ENCODE measurements at regions not wholly inside any gene's neighbourhood (a gene's known extent, or its start where the extent isn't known, plus 50 kb on each side); places are given as distances from the start of the nearest gene placed in this dataset.

GRCh38 chr4:144589512-144589911 lies 56.4 kb upstream of the HHIP start:
- Histone ChIP-seq H2BK20ac (ENCODE audit: low read depth, low read length, poor library complexity, severe bottlenecking) (no peak overlapping the region), H3K4me1 (ENCODE audit: insufficient read depth, low read length) (no peaks in the 10 kb centered on the region), H2BK120ac (ENCODE audit: low read depth, low read length, poor library complexity, severe bottlenecking) (no peak overlapping the region), H4K91ac (ENCODE audit: insufficient read length, low read depth, low read length) (no peak overlapping the region), H3K14ac (ENCODE audit: insufficient read depth, low read length) (no peak overlapping the region), H2BK12ac (ENCODE audit: insufficient read length, low read depth, low read length) (no peak overlapping the region), H3K4ac (ENCODE audit: low read depth, low read length) (no peak overlapping the region), H3K9ac (ENCODE audit: extremely low read depth, insufficient read length, low read length) (no peak overlapping the region), H3K27ac (ENCODE audit: insufficient read length, low read depth, low read length) (no peak overlapping the region), H3K79me2 (ENCODE audit: insufficient read depth, low read length) (no peaks in the 10 kb centered on the region), H3K23me2 (ENCODE audit: insufficient read length, low read depth, low read length, poor library complexity, severe bottlenecking) (no peaks in the 10 kb centered on the region), H4K20me1 (ENCODE audit: control insufficient read depth, insufficient read depth, insufficient read length) (no peaks in the 10 kb centered on the region), H3K18ac (ENCODE audit: insufficient read length, low read depth, low read length) (no peak overlapping the region), H4K5ac (ENCODE audit: insufficient read length, low read depth, low read length) (no peak overlapping the region), H3K23ac (ENCODE audit: insufficient read length, low read depth, low read length) (no peak overlapping the region), H2BK15ac (ENCODE audit: low read depth, low read length) (no peak overlapping the region), H4K8ac (replicated peaks; ENCODE audit: insufficient read length, low read depth, low read length) (no peak overlapping the region), H3K56ac (ENCODE audit: insufficient read length, low read depth, low read length) (no peak overlapping the region), H2AFZ (ENCODE audit: low read length) (no peak overlapping the region), H3K79me1 (ENCODE audit: insufficient read depth, low read depth, low read length, poor library complexity, severe bottlenecking) (no peaks in the 10 kb centered on the region), H3T11ph (ENCODE audit: low read length) (no peak overlapping the region), H2AK5ac (ENCODE audit: insufficient read length, low read length) (no peak overlapping the region), H3K27me3 (ENCODE audit: insufficient read depth, low read length) (no peaks in the 10 kb centered on the region), H3K4me2 (ENCODE audit: insufficient read depth, insufficient read length, low read length) (no peak overlapping the region), H2BK5ac (ENCODE audit: insufficient read length, low read length) (no peak overlapping the region), H3K9me3 (ENCODE audit: control insufficient read depth, low read depth, low read length) (no peaks in the 10 kb centered on the region)
- Mint-ChIP-seq H3K9me3 (peaks cover 7 to 8% of the 10 kb centered on the region in 2 experiments; a peak in 4 of 5 replicates), H3K36me3 (ENCODE audit: insufficient read depth in 1 of 3, low read depth in 3 of 3) (peaks cover 0 to 5% (median 4%) of the 10 kb centered on the region in 3 experiments; a peak in 3 of 7 replicates), H3K4me1 (no peaks in the 10 kb centered on the region), H3K27me3 (ENCODE audit: low read depth) (no peaks in the 10 kb centered on the region), H3K27ac (no peak overlapping the region), H3K4me3 (no peak overlapping the region)
- TF ChIP-seq, protein P1, sequence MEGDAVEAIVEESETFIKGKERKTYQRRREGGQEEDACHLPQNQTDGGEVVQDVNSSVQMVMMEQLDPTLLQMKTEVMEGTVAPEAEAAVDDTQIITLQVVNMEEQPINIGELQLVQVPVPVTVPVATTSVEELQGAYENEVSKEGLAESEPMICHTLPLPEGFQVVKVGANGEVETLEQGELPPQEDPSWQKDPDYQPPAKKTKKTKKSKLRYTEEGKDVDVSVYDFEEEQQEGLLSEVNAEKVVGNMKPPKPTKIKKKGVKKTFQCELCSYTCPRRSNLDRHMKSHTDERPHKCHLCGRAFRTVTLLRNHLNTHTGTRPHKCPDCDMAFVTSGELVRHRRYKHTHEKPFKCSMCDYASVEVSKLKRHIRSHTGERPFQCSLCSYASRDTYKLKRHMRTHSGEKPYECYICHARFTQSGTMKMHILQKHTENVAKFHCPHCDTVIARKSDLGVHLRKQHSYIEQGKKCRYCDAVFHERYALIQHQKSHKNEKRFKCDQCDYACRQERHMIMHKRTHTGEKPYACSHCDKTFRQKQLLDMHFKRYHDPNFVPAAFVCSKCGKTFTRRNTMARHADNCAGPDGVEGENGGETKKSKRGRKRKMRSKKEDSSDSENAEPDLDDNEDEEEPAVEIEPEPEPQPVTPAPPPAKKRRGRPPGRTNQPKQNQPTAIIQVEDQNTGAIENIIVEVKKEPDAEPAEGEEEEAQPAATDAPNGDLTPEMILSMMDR (conservative IDR thresholded peaks at IDR 0.05): no peak
- no CpG with 5 or more reads among the region's 2 CpGs for WGBS (ENCODE audit: extremely low coverage, insufficient read length, low lambda C conversion rate)
- DNase-seq: no peak
